Heart left ventricle (tissue), 16 donors: ENCODE measurements at regions not wholly inside any gene's neighbourhood (a gene's known extent, or its start where the extent isn't known, plus 50 kb on each side); places are given as distances from the start of the nearest gene placed in this dataset.

Experiments used
- ATAC-seq, 4 donors: fragments of 200-7000 bp; cut with Tn5 transposase; one replicate each; pipeline ENCODE4 v1.9.1; 2020 to 2022; ENCODE audit warnings: moderate library complexity in 4 of 4, mild to moderate bottlenecking in 3 of 4, moderate number of reproducible peaks in 1 of 4
- DNase-seq, 5 donors: peaks; one replicate each; pipeline ENCODE4 v3.0.0-alpha.2; 2020
- H3K27ac ChIP-seq, 12 donors: fragments of 200-600 bp; sonication (generic) in 4 of 12; one replicate each; pipeline versions ENCODE4 v1.5.0 to v1.8.0; 2016 to 2022; ENCODE audit warnings: mild to moderate bottlenecking in 2 of 12
- H3K27me3 ChIP-seq, 9 donors: fragments of 200-600 bp; sonication (generic) in 2 of 9; one replicate each; pipeline versions ENCODE4 v1.5.1 to v1.8.0; 2016 to 2022; ENCODE audit warnings: mild to moderate bottlenecking in 3 of 9
- H3K36me3 ChIP-seq, 9 donors: fragments of 200-600 bp; sonication (generic) in 2 of 9; one replicate each; pipeline versions ENCODE4 v1.5.0 to v1.8.0; 2018 to 2022; ENCODE audit warnings: mild to moderate bottlenecking in 2 of 9
- H3K4me1 ChIP-seq, 12 donors: fragments of 200-600 bp; sonication (generic) in 4 of 12; one replicate each; pipeline versions ENCODE4 v1.5.0 to v1.8.0; 2016 to 2022; ENCODE audit warnings: mild to moderate bottlenecking in 3 of 12
- H3K4me3 ChIP-seq, 12 donors: fragments of 200-600 bp; sonication (generic) in 4 of 12; one replicate each; pipeline versions ENCODE4 v1.5.0 to v1.8.0; 2017 to 2022; ENCODE audit warnings: mild to moderate bottlenecking in 9 of 12, moderate library complexity in 4 of 12
- H3K9me3 ChIP-seq, 12 donors: fragments of 200-600 bp; sonication (generic) in 4 of 12; one replicate each; pipeline versions ENCODE4 v1.5.0 to v1.8.0; 2016 to 2022; ENCODE audit warnings: mild to moderate bottlenecking in 1 of 12
- POLR2A ChIP-seq, 2 donors: fragments of 450-650 bp; IDR thresholded peaks; one replicate each; pipeline ENCODE4 v1.6.1; 2017; ENCODE audit warnings: antibody characterized with exemption in 2 of 2, mild to moderate bottlenecking in 2 of 2, moderate library complexity in 2 of 2
- WGBS, 4 donors: extraction: QIAGEN DNeasy Blood & Tissue Kit in 2 of 4; methylation state at CpG; one replicate each; pipeline versions ENCODE4 v1.1.5 to v1.1.7; 2013 to 2018; 5-methylcytosine and 5-hydroxymethylcytosine counted together
- intact Hi-C, 10 donors: fragments of 100-400 bp; cut with DNase I; formaldehyde crosslinking; loops; one replicate each; pipeline versions ENCODE4 v1.11.1 to v1.14.2; 2022
- TF ChIP-seq, protein P1 (sequence below), 12 donors: fragments of 200-600 bp; sonication (generic) in 4 of 12; IDR thresholded peaks; one replicate each; pipeline versions ENCODE4 v1.5.0 to v1.8.0; 2018 to 2022; ENCODE audit warnings: antibody characterized with exemption in 12 of 12, mild to moderate bottlenecking in 5 of 12
- donor health status: ischemic (EF 13 %, LVEDD 7.1; RV severe dilation, severe dysfunction).
- donor health status: healthy with polysubstance abuse.
- donor health status: DM: no; HTN: yes; CAD: no.
- donor health status: DM: no; HTN: no; CAD: no.
- donor health status: ischemic (EF 25% LVEDD 6.9; RV normal size, moderate dysfunction).
- donor health status: ischemic (EF 25% LVEDD 5.7; RV mildly dilated, moderate dysfunction).
- donor health status: healthy.
- donor health status: DM: yes; HTN: yes; CAD: no.
- donor health status: ischemic (EF 35%, LVEDD 5.7; RV mildly dilated, moderate dysfunction).
- donor health status: nonischemic (EF 11% LVEDD 7.7; RV severe dilation, severe dysfunction).
- donor health status: DM: yes; HTN: yes; CAD: no.
- donor health status: PGD.
- donor health status: ischemic (EF 29% LVEDD 5.4; RV normal size, mild dysfunction).
- donor health status: nonischemic (EF 23%, LVEDD 6.1; RV moderate dilation, normal function).

DNA sequence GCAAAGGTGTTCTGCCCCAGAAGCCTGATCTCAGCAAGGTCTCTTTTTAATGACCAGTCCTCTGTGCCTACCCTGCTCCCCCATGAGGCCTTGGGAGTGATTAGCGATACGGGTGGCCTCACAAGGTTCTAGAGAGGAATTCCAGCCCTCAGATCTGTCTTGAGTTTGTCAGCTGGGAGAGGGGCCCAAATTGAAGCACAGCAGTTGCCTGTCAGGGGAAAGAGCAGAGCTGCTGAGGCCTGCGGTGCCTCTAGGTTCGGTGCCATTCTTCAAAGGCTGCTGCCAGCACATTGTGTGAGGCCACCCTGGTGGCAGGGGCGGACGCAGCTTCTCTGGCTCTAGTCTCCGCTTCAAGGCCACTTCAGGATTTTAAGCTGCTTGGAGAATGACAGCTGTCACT is 85.7 kb upstream of the GRIA1 start:
- WGBS, 4 donors = 31 to 39% (median 39%) methylated on average over 7 of the region's 7 CpGs
- no peak for ATAC-seq

DNA sequence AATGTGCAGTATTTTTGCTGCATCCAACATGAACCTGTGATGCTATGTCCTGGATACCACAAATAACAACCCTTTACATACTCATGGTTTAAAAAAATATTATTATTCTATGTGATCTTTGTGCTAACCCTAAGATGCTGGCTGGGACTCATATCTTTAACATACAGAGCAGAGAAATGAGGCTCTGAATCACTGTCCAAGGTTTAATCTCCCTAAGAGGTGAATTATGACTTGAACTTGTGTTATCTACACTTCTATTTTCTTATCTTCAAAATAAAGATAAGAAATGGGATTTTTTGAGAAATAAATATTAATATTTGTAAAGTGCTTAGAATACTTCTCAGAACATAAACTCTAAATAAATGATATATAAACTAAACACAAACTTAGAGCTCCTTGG is 68.8 kb upstream of the GRIA1 start:
- ATAC-seq (no peak), DNase-seq (no peak)
- TF ChIP-seq, protein P1, sequence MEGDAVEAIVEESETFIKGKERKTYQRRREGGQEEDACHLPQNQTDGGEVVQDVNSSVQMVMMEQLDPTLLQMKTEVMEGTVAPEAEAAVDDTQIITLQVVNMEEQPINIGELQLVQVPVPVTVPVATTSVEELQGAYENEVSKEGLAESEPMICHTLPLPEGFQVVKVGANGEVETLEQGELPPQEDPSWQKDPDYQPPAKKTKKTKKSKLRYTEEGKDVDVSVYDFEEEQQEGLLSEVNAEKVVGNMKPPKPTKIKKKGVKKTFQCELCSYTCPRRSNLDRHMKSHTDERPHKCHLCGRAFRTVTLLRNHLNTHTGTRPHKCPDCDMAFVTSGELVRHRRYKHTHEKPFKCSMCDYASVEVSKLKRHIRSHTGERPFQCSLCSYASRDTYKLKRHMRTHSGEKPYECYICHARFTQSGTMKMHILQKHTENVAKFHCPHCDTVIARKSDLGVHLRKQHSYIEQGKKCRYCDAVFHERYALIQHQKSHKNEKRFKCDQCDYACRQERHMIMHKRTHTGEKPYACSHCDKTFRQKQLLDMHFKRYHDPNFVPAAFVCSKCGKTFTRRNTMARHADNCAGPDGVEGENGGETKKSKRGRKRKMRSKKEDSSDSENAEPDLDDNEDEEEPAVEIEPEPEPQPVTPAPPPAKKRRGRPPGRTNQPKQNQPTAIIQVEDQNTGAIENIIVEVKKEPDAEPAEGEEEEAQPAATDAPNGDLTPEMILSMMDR (IDR thresholded peaks at IDR 0.05) = no peak
- no peak for TF ChIP-seq POLR2A (IDR thresholded peaks at IDR 0.05)
- H3K27ac ChIP-seq = no peak overlapping the region
- H3K4me1 ChIP-seq = no peaks in the 10 kb centered on the region
- H3K9me3 ChIP-seq = peaks cover 0 to 4% (median 0%) of the 10 kb centered on the region in 12 donors
- peaks cover 0 to 20% (median 0%) of the 10 kb centered on the region in 9 donors for H3K27me3 ChIP-seq
- H3K36me3 ChIP-seq = no peaks in the 10 kb centered on the region
- intact Hi-C loops = no loop called here
- no peak overlapping the region for H3K4me3 ChIP-seq

More for the DNA sequence above, 85.7 kb upstream of the GRIA1 start:
- H3K27ac ChIP-seq = no peak overlapping the region
- no peaks in the 10 kb centered on the region for H3K27me3 ChIP-seq
- TF ChIP-seq POLR2A (IDR thresholded peaks at IDR 0.05) = no peak
- DNase-seq = no peak
- H3K4me3 ChIP-seq = no peak overlapping the region
- intact Hi-C loops = no loop called here
- no peaks in the 10 kb centered on the region for H3K36me3 ChIP-seq
- no peaks in the 10 kb centered on the region for H3K4me1 ChIP-seq
- no peaks in the 10 kb centered on the region for H3K9me3 ChIP-seq

DNA sequence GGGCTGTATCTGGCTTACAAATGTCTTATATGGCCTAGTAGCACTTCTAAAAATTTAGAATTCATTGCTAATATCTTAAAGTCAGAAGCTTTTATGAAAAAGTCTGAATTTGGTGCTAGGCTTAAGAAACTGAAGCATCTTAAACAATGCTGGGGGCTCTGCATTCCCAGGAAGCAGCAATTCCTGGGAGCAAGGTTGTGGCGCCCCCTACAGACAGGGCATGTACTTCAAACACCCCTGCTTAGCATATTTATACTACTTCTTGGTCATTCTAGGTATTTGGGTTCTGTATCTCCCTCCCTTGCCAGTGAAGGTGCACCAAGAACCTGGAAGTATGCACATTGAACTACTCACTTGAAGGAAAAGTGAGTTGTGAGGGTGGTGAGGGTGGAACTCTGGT is 64.6 kb upstream of the GRIA1 start:
- no peak for TF ChIP-seq POLR2A (IDR thresholded peaks at IDR 0.05)
- TF ChIP-seq, protein P1 (IDR thresholded peaks at IDR 0.05) = peak in 1 of 12 donors; percentile 8
- H3K36me3 ChIP-seq = no peaks in the 10 kb centered on the region

DNA sequence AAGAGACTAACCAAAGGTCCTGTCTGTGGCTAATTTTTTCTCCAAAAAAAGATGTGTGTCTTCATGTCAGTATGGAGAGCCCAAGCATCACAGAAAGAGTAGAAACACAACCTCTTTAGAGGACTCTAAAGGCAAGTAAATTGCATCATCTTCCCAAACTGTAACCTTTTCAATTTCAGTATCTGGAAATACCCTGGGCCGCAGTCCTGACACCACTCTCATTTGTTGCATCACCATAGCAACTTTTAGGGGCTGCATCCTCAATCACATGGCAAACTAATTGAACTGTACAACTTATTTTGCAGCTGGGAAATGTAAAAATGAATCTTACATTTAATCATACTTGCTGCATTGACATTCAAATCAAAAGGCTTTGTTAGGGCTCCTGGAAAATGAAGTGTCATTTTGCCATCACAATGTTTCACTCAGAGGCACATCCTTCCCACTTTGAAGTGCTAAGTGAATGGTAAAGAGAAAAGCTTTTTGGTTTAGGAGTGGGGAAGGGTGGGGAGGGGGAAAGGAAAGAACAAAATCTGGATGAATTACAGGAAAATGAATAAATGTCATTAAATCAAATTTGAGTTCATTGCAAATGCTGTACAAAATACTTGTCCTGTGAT is 60.6 kb upstream of the GRIA1 start:
- Histone ChIP-seq H3K27me3 (peaks cover 0 to 5% (median 0%) of the 10 kb centered on the region in 9 donors), H3K9me3 (peaks cover 0 to 3% (median 0%) of the 10 kb centered on the region in 12 donors), H3K4me3 (no peak overlapping the region), H3K27ac (no peak overlapping the region), H3K36me3 (no peaks in the 10 kb centered on the region), H3K4me1 (no peaks in the 10 kb centered on the region)
- WGBS, 4 donors = 72 to 90% (median 84%) methylated on average over 1 of the region's 1 CpG
- intact Hi-C loops = no loop called here
- ATAC-seq (no peak), DNase-seq (no peak)
- no peak for TF ChIP-seq POLR2A (IDR thresholded peaks at IDR 0.05)

More for the DNA sequence above, 64.6 kb upstream of the GRIA1 start:
- no peak overlapping the region for H3K4me3 ChIP-seq
- intact Hi-C loops = no loop called here
- 8 to 43% (median 23%) methylated on average over 1 of the region's 1 CpG for WGBS, 4 donors
- no peak for DNase-seq
- H3K4me1 ChIP-seq = no peaks in the 10 kb centered on the region
- ATAC-seq = no peak
- H3K9me3 ChIP-seq = peaks cover 0 to 4% (median 0%) of the 10 kb centered on the region in 12 donors
- peaks cover 0 to 20% (median 0%) of the 10 kb centered on the region in 9 donors for H3K27me3 ChIP-seq
- no peak overlapping the region for H3K27ac ChIP-seq

DNA sequence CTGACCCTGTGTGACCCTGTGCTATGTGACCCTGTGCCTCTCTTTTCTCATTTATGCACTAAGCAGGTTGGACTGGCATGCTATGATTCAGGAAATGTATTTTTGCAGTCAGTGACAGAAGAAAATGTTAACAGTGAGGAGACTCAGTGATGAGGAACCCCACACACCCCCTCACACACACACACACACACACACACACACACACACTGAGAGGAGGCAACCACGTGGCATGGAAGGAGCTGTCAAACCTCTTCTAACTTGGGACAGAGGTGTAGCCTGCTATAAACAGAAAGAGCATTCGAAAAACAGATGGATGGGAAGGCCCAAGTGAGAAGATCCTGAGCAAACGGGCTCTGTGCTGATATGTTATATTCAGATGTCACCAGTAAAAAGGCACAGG is 57.9 kb upstream of the GRIA1 start:
- Histone ChIP-seq H3K9me3 (no peaks in the 10 kb centered on the region), H3K4me1 (no peaks in the 10 kb centered on the region), H3K4me3 (no peak overlapping the region), H3K27ac (no peak overlapping the region), H3K36me3 (no peaks in the 10 kb centered on the region), H3K27me3 (no peaks in the 10 kb centered on the region)
- WGBS, 4 donors = 51 to 58% (median 56%) methylated on average over 3 of the region's 3 CpGs
- TF ChIP-seq, protein P1 (IDR thresholded peaks at IDR 0.05) = no peak
- no peak for TF ChIP-seq POLR2A (IDR thresholded peaks at IDR 0.05)
- ATAC-seq (no peak), DNase-seq (no peak)
- intact Hi-C loops = no loop called here
